ENCODE measurements at regions not wholly inside any gene's neighbourhood (a gene's known extent, or its start where the extent isn't known, plus 50 kb on each side); places are given as distances from the start of the nearest gene placed in this dataset.

GRCh38 chr4:81572402-81572801 is 100.7 kb upstream of the RASGEF1B start:
- DNase-seq (ENCODE audit: low read depth in 4 of 4, low spot score in 1 of 4) = no peak

DNA sequence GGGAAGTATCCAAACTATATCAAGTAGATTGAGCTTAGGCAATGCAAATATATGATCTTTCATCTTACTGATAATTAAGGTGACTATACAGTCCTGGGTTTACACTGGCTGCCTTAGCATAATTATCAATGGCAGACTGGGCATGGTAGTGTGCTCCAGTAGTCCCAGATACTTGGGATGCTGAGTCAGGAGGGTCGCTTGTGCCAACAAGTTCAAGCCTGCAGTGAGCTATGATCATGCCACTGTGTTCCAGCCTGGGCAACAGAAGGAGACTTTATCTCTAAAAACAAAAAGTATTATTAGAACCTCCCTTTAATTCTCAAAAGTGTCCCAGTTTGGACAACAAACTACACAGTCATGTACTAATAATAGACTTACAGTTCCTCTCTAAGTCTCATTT is 99.4 kb upstream of the RASGEF1B start:
- no peak for DNase-seq (ENCODE audit: low read depth in 4 of 4, low spot score in 1 of 4)

DNA sequence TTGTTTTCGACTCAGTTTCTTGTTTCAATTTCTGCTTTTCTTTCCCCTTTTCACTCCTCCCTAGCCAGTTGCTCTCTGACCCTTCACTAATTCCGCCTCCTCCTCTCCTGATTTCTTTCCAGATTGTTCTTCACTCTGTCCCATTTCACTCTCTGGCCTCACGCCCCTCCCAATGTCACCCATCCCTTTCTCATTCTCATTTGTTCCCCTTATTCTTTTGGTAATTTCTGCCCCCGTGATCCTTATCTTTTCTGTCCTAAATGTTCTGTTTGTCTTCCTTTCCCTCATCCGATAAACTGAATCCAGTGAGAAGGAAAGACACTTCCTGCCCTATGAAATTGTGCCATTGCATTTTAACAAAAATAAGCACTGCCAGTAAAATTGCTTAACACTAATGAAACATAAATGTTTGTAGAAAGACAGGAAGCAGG is 94.5 kb upstream of the RASGEF1B start:
- DNase-seq (ENCODE audit: low read depth in 4 of 4, low spot score in 1 of 4) = no peak

- DNase-seq (ENCODE audit: low read depth in 4 of 4, low spot score in 1 of 4) = no peak
These were observed 93.6 kb upstream of the RASGEF1B start for GRCh38 chr4:81565142-81565870.

GRCh38 chr4:81564025-81564424 is 92.3 kb upstream of the RASGEF1B start:
- no peak for DNase-seq (ENCODE audit: low read depth in 4 of 4, low spot score in 1 of 4)

DNA sequence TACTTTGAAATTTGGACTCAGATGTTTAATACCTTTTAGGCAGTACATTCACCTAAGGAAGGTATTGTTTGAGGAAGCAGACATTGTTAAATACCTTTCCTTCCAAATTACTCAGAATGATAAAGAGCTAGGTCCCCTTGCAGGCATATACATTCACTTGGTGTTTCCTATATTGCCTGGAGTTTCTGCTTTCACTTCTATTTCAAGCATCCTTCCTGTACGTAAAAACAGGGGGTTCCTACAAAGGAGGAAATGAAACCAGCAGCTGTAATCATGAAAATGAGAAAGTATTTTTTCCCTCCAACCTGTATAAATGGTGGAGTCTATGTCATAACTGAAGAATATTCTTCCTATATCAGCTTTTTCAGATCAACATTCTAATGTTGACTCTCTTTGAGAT is 90.4 kb upstream of the RASGEF1B start:
- no peak for DNase-seq (ENCODE audit: low read depth in 4 of 4, low spot score in 1 of 4)

DNA sequence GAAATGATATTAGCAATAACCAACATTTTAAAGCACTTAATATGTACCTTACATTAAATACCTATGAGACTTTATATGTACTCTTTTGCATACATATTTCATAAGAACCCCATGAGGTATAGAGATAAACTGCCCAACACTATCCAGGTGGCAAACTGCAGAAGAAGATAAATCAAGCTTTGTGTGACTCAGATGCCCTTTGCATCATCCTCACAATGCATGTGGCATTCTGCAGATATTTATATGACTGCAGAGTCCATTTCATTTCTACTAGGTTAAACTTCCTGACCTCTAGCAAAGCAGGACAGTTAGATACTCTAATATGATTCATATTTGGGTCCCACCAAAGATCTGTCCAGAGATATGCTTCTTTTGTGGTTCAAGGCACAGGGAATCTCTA is 85.6 kb upstream of the RASGEF1B start:
- no peak for DNase-seq (ENCODE audit: low read depth in 4 of 4, low spot score in 1 of 4)

DNA sequence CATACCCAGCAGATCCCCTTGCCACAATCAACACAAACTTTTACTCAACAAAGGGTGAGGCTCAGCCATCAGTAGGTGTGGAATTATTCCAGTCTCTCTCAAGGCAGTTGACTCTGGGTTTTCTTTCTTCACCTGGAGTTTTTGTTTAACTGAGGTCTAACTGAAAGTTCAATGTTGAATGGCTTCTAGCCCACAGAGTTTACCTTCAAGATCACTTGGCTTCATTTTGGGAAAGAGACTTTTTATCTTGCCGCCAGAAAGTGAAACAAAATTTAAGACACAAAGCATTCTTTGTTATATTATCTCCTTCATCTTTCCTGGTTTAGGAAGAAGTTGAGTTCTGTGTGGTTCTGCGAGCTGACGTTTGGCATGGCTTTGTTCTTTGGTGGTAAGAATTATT is 83.8 kb upstream of the RASGEF1B start:
- DNase-seq (ENCODE audit: low read depth in 4 of 4, low spot score in 1 of 4) = no peak

DNA sequence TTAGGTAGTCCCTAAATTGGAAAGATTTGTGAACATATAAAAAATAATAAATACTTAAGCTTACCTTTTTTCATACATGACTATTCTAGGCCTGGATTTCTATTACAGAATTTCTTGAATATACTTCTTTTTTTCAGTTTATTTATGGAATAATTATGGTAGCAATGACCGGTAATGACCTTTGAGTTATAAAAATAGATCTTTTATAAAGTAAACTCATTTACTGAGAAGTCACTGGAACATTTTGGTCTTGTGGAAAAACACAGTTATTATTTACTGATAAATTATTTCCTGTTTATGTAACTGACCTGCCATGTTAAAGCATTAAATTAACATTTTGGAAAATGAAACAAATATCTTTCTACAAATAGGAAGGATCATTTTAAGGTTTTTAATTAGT is 80.4 kb upstream of the RASGEF1B start:
- DNase-seq (ENCODE audit: low read depth in 4 of 4, low spot score in 1 of 4) = no peak

DNA sequence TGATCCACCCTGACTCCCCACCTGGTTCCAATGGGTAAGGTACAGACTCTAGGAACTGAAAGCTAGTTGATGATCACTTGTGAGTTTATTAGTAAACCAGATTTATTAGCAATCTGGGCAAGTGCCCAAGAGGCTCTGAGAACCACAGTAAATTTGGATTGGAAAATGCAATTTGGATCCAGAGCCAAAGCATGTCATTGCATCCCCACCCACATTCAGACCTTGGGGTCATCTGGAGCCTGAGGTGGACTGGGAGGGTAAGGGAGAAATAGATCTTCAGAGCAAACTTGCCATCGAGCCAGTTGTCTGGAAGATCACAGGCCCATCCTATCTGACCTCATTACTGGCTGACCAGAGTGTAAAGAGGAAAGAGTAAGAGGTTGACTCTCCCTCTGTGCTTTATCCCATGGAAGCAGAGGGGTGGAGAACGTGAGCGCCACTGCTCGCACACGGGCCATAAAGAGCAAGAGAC is 78.7 kb upstream of the RASGEF1B start:
- no peak for DNase-seq (ENCODE audit: low read depth in 4 of 4, low spot score in 1 of 4)

DNA sequence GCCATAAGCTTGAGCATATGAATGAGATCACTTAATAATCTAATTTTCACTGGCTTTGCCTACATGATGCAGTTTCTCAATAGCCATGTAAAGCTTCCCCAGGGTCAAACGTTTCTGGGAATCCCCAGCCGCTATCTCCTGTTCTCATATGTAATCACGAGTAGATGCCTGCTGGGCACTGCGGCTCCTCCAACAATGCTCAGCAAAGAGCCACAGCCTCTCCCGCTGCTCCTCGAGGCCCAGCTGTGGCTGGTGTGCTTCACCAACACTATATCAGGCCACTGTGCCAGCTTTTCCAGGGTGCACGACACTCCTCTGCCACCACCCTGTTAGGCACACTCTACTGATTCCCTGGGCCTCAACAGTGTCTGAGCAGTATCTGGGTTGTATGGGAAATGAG is 78.3 kb upstream of the RASGEF1B start:
- DNase-seq (ENCODE audit: low read depth in 4 of 4, low spot score in 1 of 4) = no peak

GRCh38 chr4:81546777-81547176 is 75.1 kb upstream of the RASGEF1B start:
- no peak for DNase-seq (ENCODE audit: low read depth in 4 of 4, low spot score in 1 of 4)

- DNase-seq (ENCODE audit: low read depth in 4 of 4, low spot score in 1 of 4) = no peak
These were observed 69.6 kb upstream of the RASGEF1B start for GRCh38 chr4:81541161-81541945.

- DNase-seq (ENCODE audit: low read depth in 4 of 4, low spot score in 1 of 4) = no peak
These were observed 67.2 kb upstream of the RASGEF1B start for GRCh38 chr4:81538716-81539427.

DNA sequence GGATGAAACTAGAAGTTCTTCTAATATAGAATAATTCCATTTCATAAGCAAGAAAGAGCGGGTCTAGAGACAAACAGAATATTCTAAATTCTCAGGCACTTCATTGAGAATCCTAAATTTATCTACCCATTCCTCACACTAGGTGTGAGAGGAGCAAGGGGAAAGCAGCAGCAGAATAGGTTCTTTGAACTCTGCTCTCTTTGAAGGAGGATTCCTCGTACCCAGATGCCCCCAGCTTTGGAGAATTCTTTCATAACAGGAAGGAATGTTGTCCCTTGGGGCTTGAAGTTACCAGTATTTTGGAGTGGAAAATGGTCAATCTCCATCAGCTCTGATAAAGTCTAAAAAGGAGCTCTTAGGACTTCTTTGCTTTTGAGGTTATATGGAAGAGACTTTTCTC is 59.7 kb upstream of the RASGEF1B start:
- DNase-seq (ENCODE audit: low read depth in 4 of 4, low spot score in 1 of 4) = no peak

- no peak for DNase-seq (ENCODE audit: low read depth in 4 of 4, low spot score in 1 of 4)
These were observed 57.3 kb upstream of the RASGEF1B start for GRCh38 chr4:81528979-81529378.

- DNase-seq (ENCODE audit: low read depth in 4 of 4, low spot score in 1 of 4) = no peak
These were observed 56.5 kb upstream of the RASGEF1B start for GRCh38 chr4:81528200-81528599.

DNA sequence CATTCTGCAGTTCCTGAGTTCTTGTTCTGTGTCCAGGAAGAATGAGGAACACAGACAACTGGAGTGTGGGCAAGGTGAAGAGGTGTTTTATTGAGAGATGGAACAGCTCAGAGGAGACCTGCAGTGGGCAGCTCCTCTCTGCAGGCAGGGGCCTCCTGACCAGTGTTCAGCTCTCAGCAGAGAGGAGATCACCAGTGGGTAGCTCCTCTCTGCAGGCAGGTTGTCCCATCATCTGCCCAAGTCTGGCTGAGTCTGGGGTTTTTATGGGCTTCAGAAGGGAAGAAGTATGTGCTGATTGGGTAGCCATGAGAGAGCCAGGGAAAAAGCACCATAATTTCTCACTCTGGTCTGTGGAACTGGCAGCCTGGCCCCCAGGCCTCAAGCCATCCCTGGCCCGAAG is 56.0 kb upstream of the RASGEF1B start:
- DNase-seq (ENCODE audit: low read depth in 4 of 4, low spot score in 1 of 4) = no peak

- no peak for DNase-seq (ENCODE audit: low read depth in 4 of 4, low spot score in 1 of 4)
These were observed 55.4 kb upstream of the RASGEF1B start for GRCh38 chr4:81527115-81527514.

DNA sequence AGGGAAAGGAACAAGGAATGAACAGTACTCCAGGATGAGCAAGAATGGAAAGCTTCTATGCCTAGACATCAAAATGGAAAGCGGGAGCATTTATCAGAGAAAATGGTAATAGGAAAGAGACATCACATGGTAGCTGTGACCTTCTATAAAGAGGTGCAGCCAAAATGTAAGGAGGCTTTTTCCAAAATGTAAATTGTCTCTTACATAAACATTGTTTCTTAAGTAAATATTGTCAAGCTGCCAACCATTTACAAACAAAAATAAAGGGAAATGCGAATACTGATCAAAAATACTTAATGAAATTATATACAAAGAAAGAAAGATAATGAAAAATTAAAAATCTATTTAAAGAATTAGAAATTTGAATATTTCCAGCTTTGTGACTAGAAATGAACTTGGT is 55.0 kb upstream of the RASGEF1B start:
- no peak for DNase-seq (ENCODE audit: low read depth in 4 of 4, low spot score in 1 of 4)

- DNase-seq (ENCODE audit: low read depth in 4 of 4, low spot score in 1 of 4) = no peak
These were observed 52.1 kb upstream of the RASGEF1B start for GRCh38 chr4:81523672-81524327.
